AG10803 (cell line): ENCODE measurements at regions not wholly inside any gene's neighbourhood (a gene's known extent, or its start where the extent isn't known, plus 50 kb on each side); places are given as distances from the start of the nearest gene placed in this dataset.

ENCODE experiments used
- DNase-seq: peaks from one replicate; pipeline ENCODE4 v3.0.0; 2010; ENCODE audit warnings: low read depth
- H3K4me3 ChIP-seq: 2 replicates; pipeline ENCODE4 v1.5.1; 2011; ENCODE audit warnings: mild to moderate bottlenecking, low read length, control low read depth
- CTCF ChIP-seq: conservative IDR thresholded peaks from 2 replicates; pipeline ENCODE4 v1.5.1; 2011; ENCODE audit warnings: mild to moderate bottlenecking, low read length, control low read depth, inconsistent platforms

GRCh38 chr4:105014234-105014633 is 132.4 kb upstream of the TET2 start:
- no peak for DNase-seq
- H3K4me3 ChIP-seq: no peak overlapping the region
- TF ChIP-seq CTCF: no peak

GRCh38 chr4:105014635-105015034 is 132.0 kb upstream of the TET2 start:
- DNase-seq: no peak
- TF ChIP-seq CTCF: no peak
- H3K4me3 ChIP-seq: no peak overlapping the region

DNA sequence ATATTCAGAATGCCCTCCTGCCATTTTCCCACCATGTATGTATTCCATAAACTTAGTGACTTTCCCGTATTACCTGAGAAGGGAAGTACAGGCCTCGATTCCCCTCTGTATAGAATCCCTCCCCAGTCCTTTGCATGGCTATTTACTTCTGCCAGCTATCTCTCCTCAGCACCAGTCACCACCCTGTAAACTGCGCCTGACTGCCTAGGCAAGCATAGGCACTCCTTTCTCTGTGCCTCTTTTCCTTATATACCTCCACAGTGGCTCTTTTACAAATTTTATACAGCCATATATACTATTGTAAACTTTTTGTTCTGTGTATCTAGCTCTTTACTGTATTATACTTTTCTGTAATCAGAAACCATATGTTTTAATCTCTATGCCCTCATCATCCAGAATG is 130.9 kb upstream of the TET2 start:
- TF ChIP-seq CTCF: no peak
- H3K4me3 ChIP-seq: no peak overlapping the region
- DNase-seq: no peak

- DNase-seq: no peak
- TF ChIP-seq CTCF: no peak
- no peak overlapping the region for H3K4me3 ChIP-seq
Observed at GRCh38 chr4:105022811-105023667, 123.6 kb upstream of the TET2 start.

GRCh38 chr4:105023668-105024055 is 123.0 kb upstream of the TET2 start:
- H3K4me3 ChIP-seq: no peak overlapping the region
- no peak for DNase-seq
- TF ChIP-seq CTCF: no peak

DNA sequence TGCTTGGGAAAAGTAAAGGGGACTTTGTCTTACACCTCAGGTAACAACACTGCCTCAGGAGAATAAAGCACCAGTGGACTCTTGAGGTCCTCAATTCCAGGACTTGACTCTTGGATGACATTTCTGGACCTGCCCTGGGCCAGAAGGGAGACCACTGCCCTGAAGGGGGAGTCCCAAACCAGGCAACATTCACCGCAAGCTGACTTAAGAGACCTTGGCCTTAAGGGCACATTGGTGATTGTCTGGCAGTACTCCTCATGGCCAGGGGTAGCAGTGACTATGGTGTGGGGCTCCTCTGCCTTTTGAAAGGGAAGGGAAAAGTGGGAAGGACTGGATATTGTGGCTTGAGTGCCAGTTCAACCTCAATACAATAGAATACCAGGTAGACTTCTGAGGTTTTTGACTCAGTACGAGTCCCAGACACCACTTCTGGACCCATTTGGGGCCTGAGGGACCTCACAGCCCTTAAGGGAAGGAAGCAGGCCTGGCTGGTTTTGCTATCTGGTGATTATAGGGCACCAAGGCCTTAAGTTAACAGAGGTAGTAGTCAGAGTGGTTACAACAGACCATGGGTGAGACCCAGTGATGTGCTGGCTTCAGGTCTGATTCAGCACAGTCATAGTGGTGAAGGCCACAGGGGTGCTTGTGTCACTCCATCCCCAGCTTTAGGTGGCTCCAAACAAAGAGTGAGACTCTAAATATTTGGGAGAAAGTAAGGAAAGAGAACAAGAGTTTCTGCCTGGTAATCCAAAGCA is 121.2 kb upstream of the TET2 start:
- no peak for TF ChIP-seq CTCF
- no peak for DNase-seq
- no peak overlapping the region for H3K4me3 ChIP-seq

DNA sequence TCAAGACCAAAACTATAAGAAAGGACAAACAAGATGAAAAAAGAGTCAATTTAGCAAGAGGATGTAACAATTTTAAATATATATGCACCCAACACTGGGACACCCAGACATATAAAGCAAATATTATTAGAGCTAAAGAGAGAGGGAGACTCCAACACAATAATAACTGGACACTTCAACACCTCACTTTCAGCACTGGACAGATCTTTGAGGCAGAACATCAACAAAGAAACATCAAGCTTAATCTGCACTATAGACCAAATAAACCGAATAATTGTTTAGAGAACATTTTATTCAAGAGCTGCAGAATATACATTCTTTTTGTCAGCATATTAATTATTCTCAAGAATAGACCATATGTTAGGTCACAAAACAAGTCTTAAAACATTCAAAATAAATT is 109.7 kb upstream of the TET2 start:
- TF ChIP-seq CTCF: no peak
- no peak overlapping the region for H3K4me3 ChIP-seq
- no peak for DNase-seq
